ENCODE measurements at regions not wholly inside any gene's neighbourhood (a gene's known extent, or its start where the extent isn't known, plus 50 kb on each side); places are given as distances from the start of the nearest gene placed in this dataset.

GRCh38 chr6:25112322-25112773, 166.8 kb upstream of the CARMIL1 start:
- TF ChIP-seq TARDBP (IDR thresholded peaks at IDR 0.05) (no peak), BHLHE40 (IDR thresholded peaks at IDR 0.05; ENCODE audit: borderline replicate concordance) (no peak), FOXA1 (IDR thresholded peaks at IDR 0.05) (no peak), NFRKB (IDR thresholded peaks at IDR 0.05) (no peak), ARNT (IDR thresholded peaks at IDR 0.05) (no peak), ZNF384 (IDR thresholded peaks at IDR 0.05) (no peak), PKNOX1 (IDR thresholded peaks at IDR 0.05) (no peak), SP1 (IDR thresholded peaks at IDR 0.05) (no peak), FOXM1 (IDR thresholded peaks at IDR 0.05; ENCODE audit: borderline replicate concordance) (no peak), LEF1 (IDR thresholded peaks at IDR 0.05; ENCODE audit: borderline replicate concordance) (no peak)
